Stimulated activated CD4-positive, alpha-beta T cell treated with anti-CD3 and anti-CD28 coated beads, Interleukin-1b, Interleukin-23, amount 100 ng/mL, for 48 hours (primary cell): ENCODE measurements at regions not wholly inside any gene's neighbourhood (a gene's known extent, or its start where the extent isn't known, plus 50 kb on each side); places are given as distances from the start of the nearest gene placed in this dataset.

Experiments
- DNase-seq: peaks from one replicate; pipeline ENCODE4 v3.0.0-alpha.2; 2020

GRCh38 chr6:126091466-126091865 lies 105.1 kb downstream of the TRMT11 start:
- DNase-seq: no peak

GRCh38 chr6:126093108-126093507 lies 106.8 kb downstream of the TRMT11 start:
- DNase-seq: no peak

GRCh38 chr6:126094411-126094810 lies 108.1 kb downstream of the TRMT11 start:
- DNase-seq: no peak

- DNase-seq: no peak
Measured at GRCh38 chr6:126100386-126100785, 114.0 kb downstream of the TRMT11 start.

GRCh38 chr6:126102358-126102757 lies 116.0 kb downstream of the TRMT11 start:
- no peak for DNase-seq

- DNase-seq: no peak
Measured at GRCh38 chr6:126103993-126104392, 117.7 kb downstream of the TRMT11 start.

GRCh38 chr6:126107475-126108166 lies 121.3 kb downstream of the TRMT11 start:
- no peak for DNase-seq

GRCh38 chr6:126110512-126111270 lies 124.4 kb downstream of the TRMT11 start:
- no peak for DNase-seq

- DNase-seq: no peak
Measured at GRCh38 chr6:126111327-126111726, 125.0 kb downstream of the TRMT11 start.

- no peak for DNase-seq
Measured at GRCh38 chr6:126112171-126112632, 125.9 kb downstream of the TRMT11 start.

GRCh38 chr6:126113261-126113660 lies 126.9 kb downstream of the TRMT11 start:
- DNase-seq: no peak

GRCh38 chr6:126117251-126117650 lies 130.9 kb downstream of the TRMT11 start:
- DNase-seq: no peak

GRCh38 chr6:126118058-126118755 lies 131.9 kb downstream of the TRMT11 start:
- DNase-seq: no peak

GRCh38 chr6:126118936-126119335 lies 132.6 kb downstream of the TRMT11 start:
- DNase-seq: no peak

GRCh38 chr6:126123226-126123625 lies 136.9 kb downstream of the TRMT11 start:
- DNase-seq: no peak

- DNase-seq: no peak
Measured at GRCh38 chr6:126127659-126128058, 141.3 kb downstream of the TRMT11 start.

- no peak for DNase-seq
Measured at GRCh38 chr6:126131246-126131645, 144.9 kb downstream of the TRMT11 start.

GRCh38 chr6:126133984-126134383 lies 147.6 kb downstream of the TRMT11 start:
- no peak for DNase-seq

GRCh38 chr6:126134491-126134890 lies 148.2 kb downstream of the TRMT11 start:
- no peak for DNase-seq

GRCh38 chr6:126140015-126140414 lies 153.7 kb downstream of the TRMT11 start:
- DNase-seq: no peak

- DNase-seq: no peak
Measured at GRCh38 chr6:126143761-126144251, 157.5 kb downstream of the TRMT11 start.

GRCh38 chr6:126145351-126145750 lies 159.0 kb downstream of the TRMT11 start:
- no peak for DNase-seq

GRCh38 chr6:126147291-126147815 lies 161.0 kb downstream of the TRMT11 start:
- no peak for DNase-seq
